ENCODE measurements at regions not wholly inside any gene's neighbourhood (a gene's known extent, or its start where the extent isn't known, plus 50 kb on each side); places are given as distances from the start of the nearest gene placed in this dataset.

- Histone ChIP-seq H3F3A (ENCODE audit: insufficient read depth, low read length, poor library complexity, severe bottlenecking) (no peaks in the 10 kb centered on the region), H2AFZ (ENCODE audit: low read depth, low read length) (no peak overlapping the region), H3K4me3 (ENCODE audit: low read length) (no peak overlapping the region), H3K27me3 (ENCODE audit: insufficient read depth, low read depth, low read length) (no peaks in the 10 kb centered on the region), H3K9ac (ENCODE audit: low read length) (no peak overlapping the region), H3K4me2 (ENCODE audit: low read length) (no peak overlapping the region), H3K79me2 (replicated peaks; ENCODE audit: insufficient read depth, low read length) (no peaks in the 10 kb centered on the region), H4K20me1 (ENCODE audit: insufficient read depth) (no peaks in the 10 kb centered on the region), H3K9me2 (ENCODE audit: insufficient read depth, low read length) (no peaks in the 10 kb centered on the region), H3K27ac (ENCODE audit: low read length) (no peak overlapping the region), H3K9me3 (ENCODE audit: low read length) (no peaks in the 10 kb centered on the region), H3K36me3 (ENCODE audit: insufficient read depth, low read length) (no peaks in the 10 kb centered on the region)
- no peak for TF ChIP-seq RAD21 (conservative IDR thresholded peaks at IDR 0.05)
- no peak for TF ChIP-seq TAF1 (IDR thresholded peaks at IDR 0.05; ENCODE audit: low read depth)
- no peak for TF ChIP-seq SMC3 (conservative IDR thresholded peaks at IDR 0.05; ENCODE audit: poor library complexity)
- TF ChIP-seq POLR2AphosphoS5 (IDR thresholded peaks at IDR 0.05): no peak
- TF ChIP-seq CTCF (IDR thresholded peaks at IDR 0.05; ENCODE audit: poor library complexity, severe bottlenecking): no peak
- no peak for TF ChIP-seq EP300 (conservative IDR thresholded peaks at IDR 0.05; ENCODE audit: poor library complexity, severe bottlenecking)
- TF ChIP-seq, protein P1, sequence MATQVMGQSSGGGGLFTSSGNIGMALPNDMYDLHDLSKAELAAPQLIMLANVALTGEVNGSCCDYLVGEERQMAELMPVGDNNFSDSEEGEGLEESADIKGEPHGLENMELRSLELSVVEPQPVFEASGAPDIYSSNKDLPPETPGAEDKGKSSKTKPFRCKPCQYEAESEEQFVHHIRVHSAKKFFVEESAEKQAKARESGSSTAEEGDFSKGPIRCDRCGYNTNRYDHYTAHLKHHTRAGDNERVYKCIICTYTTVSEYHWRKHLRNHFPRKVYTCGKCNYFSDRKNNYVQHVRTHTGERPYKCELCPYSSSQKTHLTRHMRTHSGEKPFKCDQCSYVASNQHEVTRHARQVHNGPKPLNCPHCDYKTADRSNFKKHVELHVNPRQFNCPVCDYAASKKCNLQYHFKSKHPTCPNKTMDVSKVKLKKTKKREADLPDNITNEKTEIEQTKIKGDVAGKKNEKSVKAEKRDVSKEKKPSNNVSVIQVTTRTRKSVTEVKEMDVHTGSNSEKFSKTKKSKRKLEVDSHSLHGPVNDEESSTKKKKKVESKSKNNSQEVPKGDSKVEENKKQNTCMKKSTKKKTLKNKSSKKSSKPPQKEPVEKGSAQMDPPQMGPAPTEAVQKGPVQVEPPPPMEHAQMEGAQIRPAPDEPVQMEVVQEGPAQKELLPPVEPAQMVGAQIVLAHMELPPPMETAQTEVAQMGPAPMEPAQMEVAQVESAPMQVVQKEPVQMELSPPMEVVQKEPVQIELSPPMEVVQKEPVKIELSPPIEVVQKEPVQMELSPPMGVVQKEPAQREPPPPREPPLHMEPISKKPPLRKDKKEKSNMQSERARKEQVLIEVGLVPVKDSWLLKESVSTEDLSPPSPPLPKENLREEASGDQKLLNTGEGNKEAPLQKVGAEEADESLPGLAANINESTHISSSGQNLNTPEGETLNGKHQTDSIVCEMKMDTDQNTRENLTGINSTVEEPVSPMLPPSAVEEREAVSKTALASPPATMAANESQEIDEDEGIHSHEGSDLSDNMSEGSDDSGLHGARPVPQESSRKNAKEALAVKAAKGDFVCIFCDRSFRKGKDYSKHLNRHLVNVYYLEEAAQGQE (IDR thresholded peaks at IDR 0.05; ENCODE audit: borderline replicate concordance): no peak
- TF ChIP-seq EZH2 (IDR thresholded peaks at IDR 0.05; ENCODE audit: borderline replicate concordance, insufficient read depth, low read length, poor library complexity, severe bottlenecking): no peak
- TF ChIP-seq MXI1 (conservative IDR thresholded peaks at IDR 0.05; ENCODE audit: poor library complexity, severe bottlenecking): no peak
Observed at GRCh38 chr5:168169791-168170190, 121.7 kb upstream of the WWC1 start.

DNA sequence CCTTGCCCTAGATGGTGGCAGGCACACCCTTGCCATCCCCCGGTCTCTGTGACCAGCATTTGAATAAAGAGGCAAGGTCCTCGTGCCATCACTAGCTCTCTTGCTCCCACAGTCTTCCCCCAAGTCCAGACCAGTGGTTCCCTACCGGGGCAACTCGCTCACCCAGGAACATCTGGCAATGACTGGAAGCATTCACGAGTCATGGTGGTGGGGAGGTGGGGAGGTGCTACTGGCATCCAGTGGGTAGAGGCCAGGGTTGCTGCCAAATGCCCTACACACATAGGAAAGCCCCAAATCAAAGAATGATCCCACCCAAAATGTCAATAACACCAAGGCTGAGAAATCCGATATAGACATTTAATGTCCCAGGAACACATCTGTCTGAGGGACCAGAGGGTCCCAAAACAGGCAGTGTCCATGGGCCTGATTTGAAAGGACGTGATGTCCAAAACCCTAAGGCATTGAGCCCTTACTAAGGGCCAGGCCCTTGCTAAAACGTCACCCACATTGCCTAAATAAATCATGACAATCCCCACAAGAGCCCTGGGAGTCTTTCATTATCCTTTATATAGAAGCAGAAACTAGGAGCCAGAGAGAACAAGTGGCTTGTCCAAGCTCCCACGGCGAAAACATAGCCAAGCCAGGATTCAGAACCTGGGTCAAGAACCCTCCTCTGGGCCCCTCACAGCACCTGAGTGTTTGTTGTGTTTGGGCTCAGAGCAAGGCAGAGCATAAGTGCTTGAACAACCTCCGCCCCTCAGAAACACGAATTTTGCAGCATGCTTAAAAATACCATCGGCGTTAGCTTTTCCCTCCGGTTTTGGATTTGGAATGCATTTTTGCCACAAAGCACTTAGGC, 119.3 kb upstream of the WWC1 start:
- Histone ChIP-seq H3K9ac (ENCODE audit: low read length) (no peak overlapping the region), H4K20me1 (ENCODE audit: insufficient read depth) (no peaks in the 10 kb centered on the region), H3K79me2 (replicated peaks; ENCODE audit: insufficient read depth, low read length) (no peaks in the 10 kb centered on the region), H3K27ac (ENCODE audit: low read length) (no peak overlapping the region), H3K4me3 (ENCODE audit: low read length) (no peak overlapping the region), H3K9me3 (ENCODE audit: low read length) (no peaks in the 10 kb centered on the region), H3K4me2 (ENCODE audit: low read length) (no peak overlapping the region), H3F3A (ENCODE audit: insufficient read depth, low read length, poor library complexity, severe bottlenecking) (no peaks in the 10 kb centered on the region), H3K36me3 (ENCODE audit: insufficient read depth, low read length) (no peaks in the 10 kb centered on the region), H3K9me2 (ENCODE audit: insufficient read depth, low read length) (no peaks in the 10 kb centered on the region), H2AFZ (ENCODE audit: low read depth, low read length) (no peak overlapping the region), H3K27me3 (ENCODE audit: insufficient read depth, low read depth, low read length) (no peaks in the 10 kb centered on the region)
- TF ChIP-seq MXI1 (conservative IDR thresholded peaks at IDR 0.05; ENCODE audit: poor library complexity, severe bottlenecking) (no peak), EP300 (conservative IDR thresholded peaks at IDR 0.05; ENCODE audit: poor library complexity, severe bottlenecking) (no peak), TAF1 (IDR thresholded peaks at IDR 0.05; ENCODE audit: low read depth) (no peak), SMC3 (conservative IDR thresholded peaks at IDR 0.05; ENCODE audit: poor library complexity) (no peak), EZH2 (IDR thresholded peaks at IDR 0.05; ENCODE audit: borderline replicate concordance, insufficient read depth, low read length, poor library complexity, severe bottlenecking) (no peak), CTCF (IDR thresholded peaks at IDR 0.05; ENCODE audit: poor library complexity, severe bottlenecking) (no peak), RAD21 (conservative IDR thresholded peaks at IDR 0.05) (no peak), POLR2AphosphoS5 (IDR thresholded peaks at IDR 0.05) (no peak)
- TF ChIP-seq, protein P1 (IDR thresholded peaks at IDR 0.05; ENCODE audit: borderline replicate concordance): no peak
